HG03097 (cell line): ENCODE measurements at regions not wholly inside any gene's neighbourhood (a gene's known extent, or its start where the extent isn't known, plus 50 kb on each side); places are given as distances from the start of the nearest gene placed in this dataset.
A peak's percentile ranks its signal among the peaks of the same experiment; 100 is the strongest.
"Not testable (repeated sequence)": the region's sequence is repeated elsewhere in the genome, so short reads cannot be mapped to it uniquely, and the experiment has no call there.

Source experiments
- ATAC-seq: cut with Tn5 transposase; IDR thresholded peaks from one replicate; pipeline ENCODE4 v1.9.1; 2021; ENCODE audit not compliant: unreplicated experiment, low FRiP score

GRCh38 chr11:42412590-42412989, 899.2 kb upstream of the API5 start:
- no peak for ATAC-seq

DNA sequence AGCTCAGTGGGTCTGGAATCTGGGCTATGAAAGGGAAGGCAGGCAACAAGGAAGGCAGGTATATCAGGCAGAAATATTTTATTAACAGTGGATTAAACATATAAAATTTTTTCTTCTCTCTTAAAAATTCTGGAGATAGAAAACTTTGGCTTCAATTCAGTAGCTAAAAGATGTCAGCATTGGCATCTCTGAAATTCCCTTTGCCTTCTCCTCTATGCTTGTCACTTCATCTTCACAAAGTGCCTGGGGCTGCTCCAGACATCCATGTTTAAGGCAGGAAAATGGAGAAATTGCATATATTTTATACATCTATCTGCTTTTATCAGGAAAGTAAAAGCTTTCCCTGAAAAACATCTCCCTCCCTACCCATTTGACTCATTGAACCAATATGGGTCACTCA, 894.1 kb upstream of the API5 start:
- no peak for ATAC-seq

DNA sequence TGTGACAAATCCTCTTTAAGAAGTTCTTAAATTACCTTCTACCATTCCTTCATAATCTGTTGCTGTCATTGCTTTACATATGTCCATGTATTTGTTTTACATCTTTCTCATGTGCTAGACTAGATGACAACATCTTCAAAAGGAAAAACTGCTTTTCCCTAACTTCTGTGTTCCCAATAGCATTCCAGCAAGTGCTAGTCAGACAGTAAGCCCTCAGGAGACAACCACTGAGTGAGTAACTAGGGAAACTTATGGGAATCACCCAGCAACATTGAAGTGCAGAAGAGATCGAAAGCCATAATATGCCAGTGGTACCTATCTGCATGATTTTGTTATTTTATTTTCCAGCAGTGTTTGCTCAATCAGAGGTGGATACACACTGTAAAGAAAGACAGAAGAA, 889.7 kb upstream of the API5 start:
- no peak for ATAC-seq

- not testable (repeated sequence) for ATAC-seq
Measured at GRCh38 chr11:42434911-42435310, 876.9 kb upstream of the API5 start.

DNA sequence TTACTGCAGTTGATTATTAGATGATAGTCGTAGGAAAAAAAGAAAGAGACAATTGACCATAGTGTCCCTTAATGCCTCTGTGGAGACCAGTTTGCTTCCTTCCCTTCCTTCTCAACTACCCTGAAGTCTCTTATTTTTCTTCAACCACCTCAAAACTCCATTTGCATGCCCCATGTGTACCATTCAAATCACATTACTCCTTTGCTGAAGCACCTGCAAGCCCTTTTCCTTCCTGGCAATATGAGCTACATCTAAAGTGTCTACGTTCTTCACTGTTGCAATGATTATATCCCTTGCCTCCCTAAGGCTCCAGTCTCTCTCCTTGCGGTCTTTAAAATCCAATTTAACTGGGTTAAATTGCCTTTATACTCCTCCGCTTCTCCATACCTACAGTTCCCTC, 867.4 kb upstream of the API5 start:
- ATAC-seq: no peak

GRCh38 chr11:42462558-42463310, 849.1 kb upstream of the API5 start:
- ATAC-seq: no peak

GRCh38 chr11:42465623-42466022, 846.2 kb upstream of the API5 start:
- no peak for ATAC-seq

GRCh38 chr11:42473106-42473505, 838.7 kb upstream of the API5 start:
- no peak for ATAC-seq

GRCh38 chr11:42482822-42483221, 829.0 kb upstream of the API5 start:
- no peak for ATAC-seq

- ATAC-seq: no peak
Measured at GRCh38 chr11:42490506-42490905, 821.3 kb upstream of the API5 start.

DNA sequence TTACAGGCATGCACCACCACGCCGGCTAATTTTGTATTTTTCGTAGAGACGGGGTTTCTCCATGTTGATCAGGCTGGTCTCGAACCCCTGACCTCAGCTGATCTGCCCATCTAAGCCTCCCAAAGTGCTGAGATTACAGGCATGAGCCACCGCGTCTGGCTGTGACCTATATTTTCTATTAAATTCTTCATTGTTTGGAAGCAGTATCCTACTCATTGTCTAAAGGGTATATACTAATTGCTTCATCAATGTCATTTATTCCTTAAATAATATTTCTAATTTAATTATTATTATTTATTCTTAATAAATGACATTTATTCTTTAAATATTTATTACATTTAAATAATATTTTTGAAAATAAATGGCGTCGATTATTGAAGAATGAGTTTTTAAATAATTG, 817.3 kb upstream of the API5 start:
- no peak for ATAC-seq

DNA sequence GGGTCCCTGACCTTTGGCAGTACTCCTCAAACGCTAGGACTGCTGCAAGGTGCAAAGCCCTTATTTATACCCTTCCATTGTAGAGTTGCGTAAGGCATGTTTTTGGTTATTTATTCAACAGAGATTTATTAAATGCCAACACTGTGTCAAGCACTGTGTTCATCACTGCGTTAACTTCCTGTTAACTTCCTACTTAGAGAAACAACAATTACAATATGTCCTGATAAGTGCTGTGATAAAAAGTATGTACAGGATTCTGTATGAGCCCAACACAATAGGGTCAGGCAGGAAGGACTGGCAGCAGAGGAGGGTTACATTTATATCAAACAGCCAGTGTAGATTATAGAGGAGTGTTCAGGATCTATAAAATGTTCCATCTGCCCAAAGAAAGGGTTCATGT, 812.8 kb upstream of the API5 start:
- no peak for ATAC-seq

DNA sequence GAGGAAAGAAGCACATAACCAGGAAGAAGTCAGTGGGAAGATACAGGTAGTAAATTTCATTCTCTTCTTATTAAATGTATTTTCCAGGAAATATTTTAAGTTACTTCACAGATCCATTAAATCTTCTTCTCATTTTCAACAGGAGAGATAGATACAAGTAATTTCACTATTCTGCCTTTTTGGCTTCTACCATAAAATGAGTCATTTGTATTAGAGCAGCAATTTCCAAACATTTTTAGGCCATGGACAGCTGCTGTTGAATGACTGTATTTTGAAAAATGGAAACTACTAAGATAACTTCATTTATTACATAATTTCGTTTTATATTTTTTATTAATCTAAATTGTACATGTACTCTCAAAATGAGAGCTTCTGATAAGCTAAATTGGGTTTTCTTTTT, 809.6 kb upstream of the API5 start:
- no peak for ATAC-seq

- no peak for ATAC-seq
Measured at GRCh38 chr11:42521994-42522393, 789.8 kb upstream of the API5 start.

DNA sequence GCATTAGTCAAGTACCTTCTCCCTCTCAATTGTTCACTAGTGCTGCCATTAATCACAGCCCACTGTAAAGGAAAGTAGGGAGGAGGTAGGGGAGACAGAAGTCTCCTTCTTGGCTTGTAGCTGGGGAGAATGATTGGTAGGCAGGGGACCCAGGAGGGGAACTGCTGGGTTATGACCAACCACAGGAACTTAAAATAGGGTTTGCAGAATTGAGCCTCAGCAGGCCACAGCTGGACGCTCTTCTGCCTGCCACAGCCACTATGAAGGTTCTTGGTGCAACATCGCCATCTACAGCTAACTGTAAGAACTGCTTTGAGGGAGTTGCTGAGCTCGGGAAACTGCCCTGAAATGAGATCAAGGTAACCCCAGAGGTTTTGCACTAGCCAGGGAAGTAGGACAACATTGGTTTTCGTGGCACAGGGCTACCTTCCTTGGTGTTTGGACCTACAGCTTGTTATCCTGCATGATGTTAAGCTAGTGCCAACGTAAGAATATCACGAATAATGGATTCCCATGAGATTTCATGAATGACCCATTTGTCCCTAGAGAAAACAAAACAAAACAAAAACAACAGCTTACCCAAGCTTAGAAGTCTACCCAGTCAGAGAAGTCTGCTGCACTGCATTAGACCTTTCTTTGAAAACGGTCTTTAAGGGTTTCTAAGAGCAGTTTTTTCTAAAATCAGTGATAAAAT, 787.1 kb upstream of the API5 start:
- peak; percentile 86 for ATAC-seq

DNA sequence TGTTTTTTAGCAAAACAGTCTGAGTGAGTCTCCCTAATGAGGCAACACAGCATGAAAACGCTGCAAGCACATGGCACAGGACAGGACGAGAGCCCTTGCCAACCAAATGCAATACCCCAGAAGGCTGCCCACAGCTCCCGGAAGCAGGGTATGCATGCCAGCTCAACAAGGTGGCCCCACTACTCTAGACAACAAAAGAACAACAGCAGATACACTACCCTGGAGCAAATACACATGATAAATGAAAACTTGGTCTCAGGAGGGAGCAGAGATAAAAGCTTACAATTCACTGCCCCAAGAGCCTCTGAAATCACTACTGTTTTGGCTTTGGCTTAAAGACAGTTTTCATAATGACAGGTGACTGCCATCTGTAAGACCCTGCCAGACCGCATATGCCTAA, 785.4 kb upstream of the API5 start:
- no peak for ATAC-seq

- no peak for ATAC-seq
Measured at GRCh38 chr11:42528471-42528870, 783.3 kb upstream of the API5 start.

- ATAC-seq: no peak
Measured at GRCh38 chr11:42528911-42529310, 782.9 kb upstream of the API5 start.

DNA sequence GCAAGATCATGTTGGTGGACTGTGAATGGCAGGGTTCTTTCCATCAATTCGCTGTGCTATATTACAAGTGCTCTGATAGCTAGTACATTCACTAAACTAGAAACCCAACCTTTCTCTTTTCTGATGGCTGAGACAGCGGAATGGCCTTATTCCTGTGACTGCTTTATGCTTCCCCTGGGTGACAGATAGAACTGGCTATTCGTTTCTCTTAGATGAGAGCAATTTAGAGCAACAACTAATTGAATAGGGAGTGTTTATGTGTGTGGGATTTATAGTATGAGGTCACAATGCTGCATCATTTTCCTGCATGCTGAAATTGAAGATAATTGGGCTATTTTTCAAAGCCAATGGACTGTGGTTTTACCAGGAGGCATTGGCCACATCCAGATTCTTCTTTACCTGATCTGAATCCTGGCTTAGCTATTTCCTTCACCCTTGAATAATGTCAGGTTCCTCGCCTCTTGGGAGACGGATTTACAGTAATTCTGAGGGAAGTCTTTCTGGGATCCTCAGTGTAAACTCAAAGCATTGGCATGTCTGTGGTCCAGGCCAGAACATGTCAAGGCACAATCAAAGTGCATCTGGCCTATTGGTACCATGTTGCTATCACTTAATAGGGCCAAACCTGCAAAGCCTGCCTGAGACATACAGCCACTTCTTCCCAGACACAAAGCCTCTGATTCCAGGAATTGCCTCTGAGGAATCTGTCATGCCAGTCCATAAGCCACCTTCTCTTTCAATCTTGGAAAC, 775.0 kb upstream of the API5 start:
- ATAC-seq: no peak

DNA sequence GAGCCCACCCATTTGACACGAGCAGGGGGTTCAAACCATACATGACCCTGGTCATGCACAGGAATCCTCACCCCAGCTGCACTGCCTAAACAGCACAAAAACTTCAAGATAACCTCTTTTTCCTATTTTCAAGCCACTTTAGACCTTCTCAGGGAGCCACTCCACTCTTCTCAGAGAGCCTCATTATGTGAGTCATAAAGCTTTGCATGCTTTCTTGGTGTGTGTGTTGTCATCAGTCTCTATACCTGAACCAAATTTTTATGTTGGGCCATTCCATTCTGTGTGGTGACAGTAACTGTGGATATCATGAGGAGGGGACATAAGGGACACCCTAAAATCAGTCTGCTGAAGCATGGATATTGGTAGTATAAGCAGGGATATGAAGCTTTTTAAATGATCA, 769.5 kb upstream of the API5 start:
- ATAC-seq: no peak

- ATAC-seq: no peak
Measured at GRCh38 chr11:42543844-42544419, 767.9 kb upstream of the API5 start.
